ENCODE measurements at regions not wholly inside any gene's neighbourhood (a gene's known extent, or its start where the extent isn't known, plus 50 kb on each side); places are given as distances from the start of the nearest gene placed in this dataset.

DNA sequence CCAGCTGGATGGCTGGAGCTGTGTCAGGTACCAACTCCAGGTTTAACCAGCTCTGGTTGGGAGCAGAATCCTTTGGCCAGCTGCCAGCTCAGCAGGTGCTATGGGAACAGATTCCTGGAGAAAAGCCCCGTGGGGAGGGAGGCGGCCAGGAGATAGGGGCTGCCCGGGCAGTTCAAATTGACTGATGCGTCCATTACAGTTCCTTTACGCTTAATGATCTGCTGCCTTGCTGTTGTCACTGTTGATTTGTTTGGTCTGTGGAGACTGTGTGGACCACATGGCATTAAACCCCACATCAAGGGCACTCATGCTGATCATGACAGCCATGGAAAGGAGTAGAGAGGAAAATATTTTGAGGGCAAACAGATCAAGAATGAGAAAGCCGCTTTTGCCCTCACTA is 200.0 kb downstream of the TSN start:
- 100% methylated on average over 1 of the region's 6 CpGs for WGBS (ENCODE audit: insufficient coverage)
- Mint-ChIP-seq H3K9me3 (peaks cover 0 to 5% (median 0%) of the 10 kb centered on the region in 7 donors), H3K27ac (no peak overlapping the region), H3K27me3 (ENCODE audit: low read depth in 3 of 3) (peaks cover 2 to 9% (median 3%) of the 10 kb centered on the region in 3 donors), H3K4me1 (peaks cover 3% of the 10 kb centered on the region), H3K4me3 (no peak overlapping the region), H3K36me3 (no peaks in the 10 kb centered on the region)
- H4K20me1 ChIP-seq (ENCODE audit: insufficient read depth, low read length), result no peaks in the 10 kb centered on the region
- no peak overlapping the region for H3K4me3 ChIP-seq (replicated peaks in 1 of 3; ENCODE audit: low read depth in 2 of 3, low read length in 3 of 3)
- H3K4me2 ChIP-seq (replicated peaks; ENCODE audit: extremely low read depth, low read length, poor library complexity, severe bottlenecking), result no peak overlapping the region
- H3K9ac ChIP-seq (ENCODE audit: insufficient read depth, low read length, poor library complexity, severe bottlenecking), result no peak overlapping the region
- intact Hi-C loops (cut with micrococcal nuclease), result no loop called here
- TF ChIP-seq CTCF (IDR thresholded peaks at IDR 0.05), result no peak
- no peak for DNase-seq
- no peak overlapping the region for H2AFZ ChIP-seq (ENCODE audit: insufficient read depth, low read depth, low read length, poor library complexity, severe bottlenecking)
- H3K4me1 ChIP-seq (ENCODE audit: control insufficient read depth in 1 of 2, insufficient read depth in 2 of 2, low read length in 2 of 2), result no peaks in the 10 kb centered on the region
- no peaks in the 10 kb centered on the region for H3K36me3 ChIP-seq (replicated peaks in 1 of 2; ENCODE audit: control insufficient read depth in 1 of 2, insufficient read depth in 2 of 2, low read length in 2 of 2)
- H3K27me3 ChIP-seq (ENCODE audit: control insufficient read depth in 2 of 2, insufficient read depth in 2 of 2, low read length in 2 of 2), result no peaks in the 10 kb centered on the region
- H3K9me3 ChIP-seq (replicated peaks in 1 of 2; ENCODE audit: control insufficient read depth in 1 of 2, insufficient read depth in 1 of 2, low read length in 2 of 2), result no peaks in the 10 kb centered on the region
- H3K27ac ChIP-seq (ENCODE audit: low read depth in 1 of 2, low read length in 2 of 2), result no peak overlapping the region
- H3K79me2 ChIP-seq (ENCODE audit: insufficient read depth, low read length), result no peaks in the 10 kb centered on the region

- no peak overlapping the region for H3K4me3 Mint-ChIP-seq
- no peak overlapping the region for H3K9ac ChIP-seq (ENCODE audit: insufficient read depth, low read length, poor library complexity, severe bottlenecking)
- no peaks in the 10 kb centered on the region for H3K36me3 Mint-ChIP-seq
- H3K4me2 ChIP-seq (replicated peaks; ENCODE audit: extremely low read depth, low read length, poor library complexity, severe bottlenecking), result no peak overlapping the region
- H2AFZ ChIP-seq (ENCODE audit: insufficient read depth, low read depth, low read length, poor library complexity, severe bottlenecking), result no peak overlapping the region
- H3K4me3 ChIP-seq (replicated peaks in 1 of 3; ENCODE audit: low read depth in 2 of 3, low read length in 3 of 3), result no peak overlapping the region
- no peaks in the 10 kb centered on the region for H3K79me2 ChIP-seq (ENCODE audit: insufficient read depth, low read length)
- intact Hi-C loops (cut with micrococcal nuclease), result no loop called here
- peaks cover 0 to 5% (median 0%) of the 10 kb centered on the region in 7 donors for H3K9me3 Mint-ChIP-seq
- no peak for TF ChIP-seq CTCF (IDR thresholded peaks at IDR 0.05)
- H3K27ac Mint-ChIP-seq, result no peak overlapping the region
- H3K27me3 ChIP-seq (ENCODE audit: control insufficient read depth in 2 of 2, insufficient read depth in 2 of 2, low read length in 2 of 2), result no peaks in the 10 kb centered on the region
- no peaks in the 10 kb centered on the region for H3K36me3 ChIP-seq (replicated peaks in 1 of 2; ENCODE audit: control insufficient read depth in 1 of 2, insufficient read depth in 2 of 2, low read length in 2 of 2)
- no peaks in the 10 kb centered on the region for H4K20me1 ChIP-seq (ENCODE audit: insufficient read depth, low read length)
- 100% methylated on average over 3 of the region's 9 CpGs for WGBS (ENCODE audit: insufficient coverage)
- no peak for DNase-seq
- H3K27me3 Mint-ChIP-seq (ENCODE audit: low read depth in 3 of 3), result peaks cover 3 to 9% (median 4%) of the 10 kb centered on the region in 3 donors
- H3K9me3 ChIP-seq (replicated peaks in 1 of 2; ENCODE audit: control insufficient read depth in 1 of 2, insufficient read depth in 1 of 2, low read length in 2 of 2), result no peaks in the 10 kb centered on the region
- no peak overlapping the region for H3K27ac ChIP-seq (ENCODE audit: low read depth in 1 of 2, low read length in 2 of 2)
- peaks cover 3% of the 10 kb centered on the region for H3K4me1 Mint-ChIP-seq
- no peaks in the 10 kb centered on the region for H3K4me1 ChIP-seq (ENCODE audit: control insufficient read depth in 1 of 2, insufficient read depth in 2 of 2, low read length in 2 of 2)
These were observed 200.4 kb downstream of the TSN start for GRCh38 chr2:121955872-121956271.
